Prostate gland (tissue), 2 donors: ENCODE measurements at regions not wholly inside any gene's neighbourhood (a gene's known extent, or its start where the extent isn't known, plus 50 kb on each side); places are given as distances from the start of the nearest gene placed in this dataset.
A peak's percentile ranks its signal among the peaks of the same experiment; 100 is the strongest.

Experiments used
- POLR2A ChIP-seq: fragments of 450-650 bp; IDR thresholded peaks from one replicate; pipeline ENCODE4 v1.6.1; 2016; ENCODE audit warnings: antibody characterized with exemption, mild to moderate bottlenecking
- TF ChIP-seq, protein P1 (sequence below), 4 experiments: fragments of 200-600 bp in 2 of 4; fragments of 450-650 bp in 2 of 4; sonication (generic) in 2 of 4; IDR thresholded peaks; 1 replicate in 3 of 4; 2 replicates in 1 of 4; pipeline ENCODE4 v1.5.1; 2016 to 2019; ENCODE audit warnings: antibody characterized with exemption in 4 of 4, mild to moderate bottlenecking in 2 of 4, moderate library complexity in 2 of 4

DNA sequence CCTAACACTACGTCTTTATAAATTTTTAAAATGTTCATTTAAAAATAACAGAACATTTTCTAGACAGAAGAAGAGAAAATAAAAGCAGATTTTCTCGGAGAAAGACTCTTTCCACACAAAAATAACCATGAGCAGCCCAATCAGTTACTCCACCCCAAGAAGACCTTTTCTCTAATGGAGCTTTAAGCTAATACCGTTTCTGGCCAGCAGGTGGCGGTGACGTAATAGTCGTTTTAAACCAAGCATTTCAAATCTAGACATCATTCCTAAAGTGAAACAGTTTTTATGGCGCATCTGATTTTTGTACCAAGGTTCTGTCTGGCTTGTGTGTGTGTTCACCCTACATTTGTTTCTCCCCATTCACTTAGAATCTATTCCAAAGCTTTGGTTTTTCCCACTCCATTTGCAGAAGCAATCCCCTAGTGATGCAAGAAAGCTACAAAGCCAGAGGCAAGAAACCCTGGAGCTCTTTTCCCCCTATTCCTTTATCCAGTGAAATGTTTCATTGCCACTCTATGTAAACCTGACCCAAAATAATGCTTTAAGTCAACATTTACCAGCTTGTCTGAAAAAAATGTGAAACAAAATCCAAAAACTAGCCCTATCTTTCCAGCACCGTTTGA lies 336.7 kb upstream of the IGF1R start:
- TF ChIP-seq, protein P1, sequence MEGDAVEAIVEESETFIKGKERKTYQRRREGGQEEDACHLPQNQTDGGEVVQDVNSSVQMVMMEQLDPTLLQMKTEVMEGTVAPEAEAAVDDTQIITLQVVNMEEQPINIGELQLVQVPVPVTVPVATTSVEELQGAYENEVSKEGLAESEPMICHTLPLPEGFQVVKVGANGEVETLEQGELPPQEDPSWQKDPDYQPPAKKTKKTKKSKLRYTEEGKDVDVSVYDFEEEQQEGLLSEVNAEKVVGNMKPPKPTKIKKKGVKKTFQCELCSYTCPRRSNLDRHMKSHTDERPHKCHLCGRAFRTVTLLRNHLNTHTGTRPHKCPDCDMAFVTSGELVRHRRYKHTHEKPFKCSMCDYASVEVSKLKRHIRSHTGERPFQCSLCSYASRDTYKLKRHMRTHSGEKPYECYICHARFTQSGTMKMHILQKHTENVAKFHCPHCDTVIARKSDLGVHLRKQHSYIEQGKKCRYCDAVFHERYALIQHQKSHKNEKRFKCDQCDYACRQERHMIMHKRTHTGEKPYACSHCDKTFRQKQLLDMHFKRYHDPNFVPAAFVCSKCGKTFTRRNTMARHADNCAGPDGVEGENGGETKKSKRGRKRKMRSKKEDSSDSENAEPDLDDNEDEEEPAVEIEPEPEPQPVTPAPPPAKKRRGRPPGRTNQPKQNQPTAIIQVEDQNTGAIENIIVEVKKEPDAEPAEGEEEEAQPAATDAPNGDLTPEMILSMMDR (IDR thresholded peaks at IDR 0.05) = peak; percentile 48 to 92 (median 82)
- no peak for TF ChIP-seq POLR2A
